RPMI8226 (cell line): ENCODE measurements at regions not wholly inside any gene's neighbourhood (a gene's known extent, or its start where the extent isn't known, plus 50 kb on each side); places are given as distances from the start of the nearest gene placed in this dataset.
A peak's percentile ranks its signal among the peaks of the same experiment; 100 is the strongest.
"Not testable (repeated sequence)": the region's sequence is repeated elsewhere in the genome, so short reads cannot be mapped to it uniquely, and the experiment has no call there.

Experiments
- DNase-seq: peaks from one replicate; pipeline ENCODE4 v3.0.0-alpha.2; 2015

DNA sequence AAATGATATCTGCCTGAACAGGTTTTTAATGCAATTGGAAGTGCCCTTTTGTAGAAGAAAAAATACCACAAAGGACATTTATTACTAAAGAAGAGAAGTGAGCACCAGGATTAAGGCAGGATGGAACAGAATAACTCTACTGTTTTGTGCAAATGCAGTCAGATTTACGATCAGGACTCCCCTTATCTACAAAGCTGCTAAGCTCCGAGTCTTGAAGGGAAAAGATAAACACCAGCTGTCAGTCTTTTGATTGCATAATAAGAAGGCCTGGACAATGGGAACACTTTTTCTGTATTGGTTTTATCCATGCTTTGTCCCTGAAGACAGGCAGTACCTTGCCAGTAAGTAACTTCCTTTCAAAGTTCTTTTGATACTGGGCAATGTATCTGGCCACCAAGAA lies 797.9 kb upstream of the SLC35B3 start:
- DNase-seq, result no peak

DNA sequence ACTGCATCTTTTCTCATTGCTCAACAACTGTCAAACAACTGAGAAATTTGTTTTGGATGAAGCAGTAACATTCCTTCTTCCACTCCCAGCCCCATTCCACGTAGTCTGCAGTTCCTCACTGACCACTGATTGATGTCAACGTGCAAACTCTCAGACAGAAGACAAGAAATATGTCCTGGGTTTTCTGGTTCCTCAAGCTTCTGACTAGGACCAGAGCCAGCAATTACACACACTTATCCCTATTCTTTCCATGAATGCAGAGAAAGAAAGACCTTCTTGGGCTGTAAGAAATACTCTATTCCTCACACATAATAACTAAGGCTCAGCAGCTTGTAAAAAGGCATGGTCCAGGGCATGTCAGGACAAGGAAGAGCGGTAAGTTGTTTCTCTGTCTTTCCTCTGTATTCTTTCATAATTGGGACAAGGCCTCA lies 790.1 kb upstream of the SLC35B3 start:
- no peak for DNase-seq

DNA sequence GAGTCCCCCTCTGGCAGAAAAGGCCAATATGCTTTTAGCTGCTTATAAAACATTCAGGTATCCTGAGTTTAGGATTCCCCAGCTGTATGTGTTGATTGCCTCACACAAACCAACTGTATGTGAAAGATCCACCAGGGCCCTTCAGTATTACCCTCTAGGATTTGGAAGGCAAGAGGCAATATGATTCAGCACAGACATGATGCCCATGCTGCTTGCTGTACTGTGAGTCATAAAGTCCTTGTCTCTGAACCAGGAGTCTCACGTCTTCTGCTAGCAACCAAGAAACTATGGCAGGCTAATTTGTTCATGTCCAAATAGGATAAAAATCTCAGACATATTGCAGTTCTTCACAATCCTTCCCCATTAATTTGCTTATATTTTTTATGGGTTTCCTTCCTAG lies 789.2 kb upstream of the SLC35B3 start:
- no peak for DNase-seq

DNA sequence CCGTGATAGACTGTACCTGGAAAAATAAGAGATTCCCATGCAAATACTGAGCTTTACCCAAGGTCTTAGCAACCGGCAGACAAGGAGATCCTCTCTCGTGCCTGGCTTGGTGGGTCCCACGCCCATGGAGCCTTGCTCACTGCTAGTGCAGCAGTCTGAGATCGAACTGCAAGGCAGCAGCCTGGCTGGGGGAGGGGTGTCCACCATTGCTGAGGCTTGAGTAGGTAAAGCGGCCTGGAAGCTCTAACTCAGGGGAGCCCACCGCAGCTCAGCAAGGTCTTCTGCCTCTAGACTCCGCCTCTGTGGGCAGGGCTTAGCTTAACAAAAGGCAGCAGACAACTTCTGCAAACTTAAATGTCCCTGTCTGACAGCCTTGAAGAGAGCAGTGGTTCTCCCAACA lies 778.4 kb upstream of the SLC35B3 start:
- not testable (repeated sequence) for DNase-seq

DNA sequence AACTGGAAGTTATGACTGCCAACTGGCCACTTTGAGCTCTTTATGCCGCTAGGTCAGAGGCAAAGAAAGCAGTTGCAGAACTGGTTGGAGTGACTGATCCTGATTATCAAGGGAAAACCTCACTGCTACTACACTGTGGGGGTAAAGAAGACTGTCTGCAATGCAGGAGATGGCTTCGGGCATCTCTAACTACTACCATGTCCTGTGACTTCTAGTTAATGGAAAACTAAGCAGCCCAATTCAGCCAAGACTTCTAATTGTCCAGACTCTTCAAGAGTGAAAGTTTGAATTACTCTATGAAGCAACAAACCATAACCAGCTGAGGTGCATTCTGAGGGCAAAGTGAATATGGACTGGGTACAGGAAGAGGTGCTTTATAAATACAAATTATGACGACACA lies 773.6 kb upstream of the SLC35B3 start:
- no peak for DNase-seq

DNA sequence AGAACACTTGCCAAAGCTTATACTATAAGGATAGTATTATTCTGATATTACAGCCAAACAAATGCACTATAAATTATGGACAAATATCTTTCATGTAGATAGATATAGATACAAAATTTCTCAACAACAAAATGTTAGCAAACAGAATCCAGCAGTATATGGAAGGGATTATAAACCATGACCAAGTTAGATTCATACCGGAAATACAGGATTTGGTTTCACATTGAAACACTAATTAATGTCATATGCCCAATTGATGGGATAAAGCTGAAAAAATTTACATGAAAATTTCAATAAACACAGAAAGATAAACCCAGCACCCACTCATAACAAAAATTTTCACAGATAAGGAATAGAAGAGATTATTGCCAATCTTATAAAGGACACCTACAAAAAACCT lies 770.3 kb upstream of the SLC35B3 start:
- no peak for DNase-seq

DNA sequence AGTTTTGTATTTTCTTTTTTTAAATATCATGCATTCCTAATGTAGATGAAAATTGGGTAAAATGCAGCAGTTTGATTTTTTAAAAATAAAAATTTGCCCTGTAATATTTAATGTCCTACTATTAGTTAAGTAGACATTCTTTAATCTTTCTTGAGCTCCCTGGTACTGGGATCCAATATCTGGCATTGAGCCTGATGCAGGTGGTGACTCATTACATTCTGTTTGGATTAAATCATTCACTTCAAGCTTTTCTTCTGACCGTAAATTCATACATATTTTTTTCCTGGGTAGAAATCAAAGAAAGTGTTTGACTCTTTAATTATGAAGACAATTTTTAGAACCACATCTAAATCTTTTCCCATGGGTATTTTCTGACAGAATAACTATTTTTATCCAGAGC lies 768.8 kb upstream of the SLC35B3 start:
- DNase-seq, result no peak

DNA sequence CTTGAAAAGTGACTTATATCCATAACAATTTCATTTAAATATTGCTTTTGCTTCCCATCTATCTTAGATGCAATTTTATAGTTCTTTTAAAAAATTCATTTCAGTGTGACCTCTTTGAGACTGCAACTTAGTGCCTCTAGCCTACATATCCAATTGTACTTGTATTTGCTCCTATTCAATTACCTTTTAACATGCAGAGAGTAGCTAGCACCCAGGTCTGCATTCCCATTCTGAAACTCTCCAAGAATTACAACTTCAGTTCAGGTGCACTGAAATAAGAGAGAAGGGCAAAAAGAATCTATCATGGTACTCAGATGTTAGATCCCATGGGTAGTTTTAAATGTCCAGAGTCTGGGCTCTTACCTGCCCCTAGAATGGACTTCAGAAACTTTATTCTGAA lies 765.4 kb upstream of the SLC35B3 start:
- no peak for DNase-seq

DNA sequence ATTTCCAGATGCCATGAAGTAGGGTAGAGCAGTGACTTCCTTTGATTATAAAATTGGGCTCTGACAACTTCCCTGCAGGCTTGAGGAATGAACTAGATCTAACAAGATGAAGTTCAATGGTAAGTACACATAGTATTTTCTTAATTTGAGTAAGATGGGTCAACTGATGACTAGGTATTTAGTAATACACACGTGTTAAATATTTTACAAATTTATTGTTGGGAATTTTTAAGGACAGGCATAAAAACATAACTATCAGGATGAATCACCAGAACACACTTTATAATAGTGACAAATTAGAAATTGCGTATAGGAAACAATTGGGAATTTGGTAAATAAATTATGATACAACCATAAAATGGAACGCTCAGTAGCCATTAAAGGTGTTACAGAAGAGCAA lies 762.4 kb upstream of the SLC35B3 start:
- no peak for DNase-seq

DNA sequence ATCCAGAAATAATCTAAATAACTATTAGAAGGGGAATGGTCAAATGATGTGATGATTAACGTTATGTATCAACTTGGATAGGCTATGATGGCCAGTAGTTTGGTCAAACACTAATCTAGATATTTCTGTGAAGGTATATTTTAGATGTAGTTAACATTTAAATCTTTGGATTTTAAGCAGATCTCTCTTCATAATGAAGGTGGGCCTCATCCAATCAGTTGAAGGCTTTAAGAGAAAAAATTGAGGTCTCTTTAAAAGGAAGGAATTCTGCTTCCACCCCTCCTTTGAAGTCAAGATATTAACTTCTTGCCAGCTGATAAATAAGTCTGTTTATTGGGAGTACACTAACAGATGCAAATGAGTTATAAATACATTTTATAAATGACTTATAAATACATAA lies 760.0 kb upstream of the SLC35B3 start:
- DNase-seq, result no peak

DNA sequence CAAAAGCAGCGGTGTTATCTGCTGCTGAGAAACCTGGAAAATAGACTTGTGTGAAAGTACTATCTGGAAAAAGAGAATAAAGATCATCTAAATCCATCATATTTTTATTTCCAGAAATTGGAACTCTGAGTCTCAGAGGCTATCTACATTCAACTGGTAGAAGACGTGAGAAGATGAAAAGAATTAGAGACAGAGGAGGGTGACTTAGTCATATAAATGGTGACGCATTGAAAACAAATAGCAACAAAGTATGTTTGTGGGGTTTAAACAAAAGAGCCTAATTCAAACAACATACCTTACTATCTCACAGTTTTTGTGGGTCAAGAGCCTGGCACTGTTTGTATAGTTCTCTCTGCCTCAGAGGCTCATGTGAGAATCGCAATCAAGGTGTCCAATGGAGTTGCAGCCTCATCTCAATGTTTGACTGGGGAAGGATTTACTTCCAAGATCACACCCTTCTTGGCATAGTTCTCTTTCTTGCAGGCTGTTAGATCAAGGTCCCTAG lies 757.1 kb upstream of the SLC35B3 start:
- DNase-seq, result no peak

DNA sequence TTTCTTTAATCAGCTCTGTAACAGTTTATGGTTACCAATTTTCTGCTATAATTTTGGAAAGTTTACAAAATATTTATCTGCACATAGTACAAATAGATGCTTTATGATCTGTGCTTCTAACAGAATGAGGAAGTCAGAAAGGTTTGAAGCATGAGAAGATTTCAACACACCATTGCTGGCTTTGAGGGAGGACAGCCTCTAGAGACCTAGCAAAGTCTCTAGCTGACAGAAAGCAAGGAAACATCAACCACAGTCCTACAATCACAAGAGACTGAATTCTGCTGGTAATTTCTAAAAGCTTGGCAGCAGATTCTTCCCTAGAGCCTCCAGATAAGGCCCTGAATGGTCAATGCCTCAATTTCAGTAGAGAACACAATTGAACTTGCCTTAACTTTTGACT lies 750.8 kb upstream of the SLC35B3 start:
- DNase-seq, result no peak

DNA sequence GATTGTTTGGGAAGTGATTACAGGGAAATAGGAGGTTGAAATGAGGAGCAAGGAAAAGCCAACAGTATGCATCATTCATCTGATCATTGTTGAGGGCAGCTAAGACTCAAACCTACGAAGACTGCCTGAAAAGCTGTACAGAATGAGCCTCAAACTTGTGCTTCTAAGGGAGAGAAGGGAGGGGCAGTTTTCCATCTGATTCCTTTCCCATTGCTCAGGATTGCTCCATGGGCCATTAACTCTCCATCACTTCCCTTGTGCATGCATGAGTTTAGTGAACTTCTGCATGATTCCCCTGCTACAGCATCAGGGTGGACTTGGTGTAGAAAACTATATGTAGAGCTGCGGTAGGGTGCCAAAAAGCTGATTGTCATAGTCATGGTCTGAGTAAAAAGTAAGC lies 742.7 kb upstream of the SLC35B3 start:
- DNase-seq, result no peak

DNA sequence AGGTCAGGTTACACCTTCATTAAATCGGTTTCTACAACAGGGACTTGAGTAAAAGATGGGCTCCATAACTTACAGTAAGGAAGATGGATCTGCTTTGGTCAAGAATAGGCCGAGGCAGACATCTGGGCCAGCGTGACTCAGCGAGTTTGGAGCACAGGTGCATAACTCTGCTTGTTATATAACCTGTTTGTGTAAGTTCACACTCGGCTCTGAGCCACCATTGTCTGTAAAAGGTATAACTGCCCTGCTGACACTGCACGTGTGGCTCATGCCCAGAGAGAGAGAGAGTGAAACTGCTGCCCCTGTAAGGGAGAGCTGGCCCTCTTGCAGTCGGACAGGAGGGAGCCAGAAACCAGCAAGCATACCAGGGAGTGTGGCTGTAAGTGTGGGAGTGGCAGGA lies 737.9 kb upstream of the SLC35B3 start:
- peak; percentile 58 for DNase-seq

DNA sequence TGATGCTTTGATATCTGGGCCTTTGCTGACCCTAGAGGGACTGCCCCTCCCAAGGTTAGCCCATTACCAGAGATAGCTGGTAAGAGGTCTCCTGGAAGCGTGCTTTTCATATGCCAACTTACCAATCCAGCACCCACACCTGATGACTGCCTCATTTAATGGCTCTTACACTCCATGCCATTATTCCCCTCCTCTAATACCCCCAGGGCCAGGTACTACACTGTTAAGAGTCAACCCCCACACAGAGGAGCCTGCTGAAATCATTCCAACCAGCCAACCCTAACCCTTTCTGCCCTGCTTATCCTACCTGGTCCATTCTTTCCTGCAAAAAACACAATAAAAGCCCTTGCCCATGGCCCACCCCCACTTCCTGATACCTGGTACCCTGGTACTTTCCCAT lies 736.8 kb upstream of the SLC35B3 start:
- no peak for DNase-seq

DNA sequence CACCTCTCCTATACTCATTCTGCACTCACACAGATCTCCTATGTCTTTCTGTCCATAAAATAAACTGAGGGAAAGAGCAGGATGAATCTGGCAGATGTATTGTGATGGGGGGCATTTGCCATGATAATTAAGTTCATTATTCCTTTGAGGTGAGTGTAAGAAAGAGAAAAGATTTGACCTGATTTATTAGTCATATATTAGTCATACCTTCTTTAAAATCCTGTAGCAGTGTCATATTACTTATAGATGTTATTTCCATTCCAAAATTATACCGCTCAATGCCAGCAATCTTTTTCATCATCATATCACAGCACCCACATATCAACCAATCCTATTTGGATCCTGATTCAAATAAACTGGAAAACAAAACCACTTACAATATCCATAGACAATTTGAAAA lies 733.3 kb upstream of the SLC35B3 start:
- no peak for DNase-seq

DNA sequence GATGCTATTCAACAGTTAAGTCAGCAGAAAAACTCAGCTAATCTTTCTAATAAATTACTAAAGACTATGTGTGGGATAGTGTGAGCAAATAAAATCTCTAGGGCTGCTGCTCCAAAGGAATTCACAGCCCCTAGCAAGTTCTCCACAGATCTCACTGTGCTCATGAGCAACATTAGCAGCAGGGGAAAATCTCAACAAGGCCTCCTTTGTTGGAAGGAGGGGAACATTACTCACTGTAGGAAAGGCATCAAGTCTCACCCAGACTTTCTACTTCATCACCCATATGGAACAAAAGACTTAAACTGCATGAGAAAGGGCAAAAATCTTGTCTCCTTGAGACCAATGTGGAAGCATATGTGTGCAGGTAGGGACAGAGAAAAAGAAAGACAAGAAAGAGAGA lies 726.4 kb upstream of the SLC35B3 start:
- no peak for DNase-seq

DNA sequence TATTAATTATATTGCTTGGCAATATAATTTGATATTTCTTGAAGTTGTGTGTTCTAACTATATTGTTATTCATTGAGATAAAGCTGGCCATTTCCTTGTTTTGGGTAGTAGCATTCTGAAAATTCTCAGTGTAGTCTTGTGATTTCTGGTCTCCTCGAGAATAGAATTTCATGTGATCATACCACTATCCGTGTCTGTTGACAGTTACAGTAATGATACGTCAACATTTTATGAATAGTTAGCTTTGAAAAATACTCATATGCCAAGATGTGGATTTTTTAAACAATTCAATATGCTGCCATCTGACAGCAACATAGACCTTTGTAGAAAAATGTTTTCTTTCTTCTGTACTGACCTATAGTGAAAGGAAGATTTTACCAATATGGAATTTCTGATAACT lies 723.7 kb upstream of the SLC35B3 start:
- no peak for DNase-seq

DNA sequence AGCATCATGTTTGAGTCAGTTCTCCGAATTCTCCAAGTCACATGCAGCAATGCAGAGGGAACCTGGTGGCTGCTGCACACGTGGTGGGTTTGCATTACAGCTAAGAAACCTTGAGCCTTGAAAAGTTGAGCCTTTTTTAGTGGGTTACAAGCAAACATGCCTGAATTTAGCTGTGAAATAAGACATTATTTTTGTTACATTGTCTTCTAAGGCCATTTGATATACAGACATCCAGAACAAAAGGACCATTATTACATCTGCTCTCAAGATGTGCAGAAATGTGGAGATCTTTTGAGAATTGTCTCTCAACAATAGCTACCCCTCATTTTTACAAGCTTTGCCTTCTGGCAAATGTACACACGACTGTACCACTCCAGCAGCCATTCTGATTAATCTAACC lies 720.5 kb upstream of the SLC35B3 start:
- no peak for DNase-seq

DNA sequence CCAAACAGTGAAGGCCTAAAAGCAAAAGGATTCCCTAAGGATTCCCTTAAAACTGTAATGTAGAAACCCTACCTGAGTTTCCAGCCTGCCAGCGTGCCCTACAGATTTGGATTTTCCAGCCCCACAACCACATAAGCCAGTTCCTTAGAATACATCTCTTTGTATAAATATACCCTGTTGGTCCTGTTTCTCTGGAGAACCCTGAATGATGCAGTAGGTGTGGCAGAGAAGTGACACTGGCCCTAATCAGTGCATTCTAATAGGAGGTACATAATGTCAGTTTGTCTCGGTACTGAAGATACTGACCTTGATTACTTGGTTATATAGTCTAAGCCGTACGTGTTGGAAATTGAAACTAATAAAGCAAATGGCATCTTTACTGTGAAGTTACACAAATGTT lies 707.8 kb upstream of the SLC35B3 start:
- DNase-seq, result no peak

DNA sequence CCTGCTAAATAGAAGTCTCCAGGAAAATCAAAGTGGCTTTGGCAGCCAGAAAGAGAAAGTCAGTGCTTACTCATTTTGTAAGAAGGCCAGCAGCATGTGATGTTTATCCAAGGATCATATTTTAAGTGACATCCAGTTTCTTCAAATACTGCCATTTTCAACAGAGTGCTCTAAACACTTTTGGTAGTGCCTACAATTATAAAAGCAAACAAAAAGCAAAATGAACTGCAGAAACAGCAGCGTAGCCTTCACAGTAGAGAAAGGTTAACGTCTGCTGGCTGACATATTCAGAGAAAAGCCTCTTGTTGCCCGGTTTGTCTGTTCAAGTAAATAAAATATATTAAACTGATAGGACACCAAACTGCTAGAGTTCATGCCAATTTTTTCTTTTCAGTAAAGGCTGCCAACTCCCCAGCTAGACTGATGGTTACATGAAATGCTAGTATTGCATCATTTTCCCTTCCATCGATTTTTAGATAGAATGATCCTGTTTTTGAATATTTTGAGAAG lies 705.7 kb upstream of the SLC35B3 start:
- DNase-seq, result no peak

DNA sequence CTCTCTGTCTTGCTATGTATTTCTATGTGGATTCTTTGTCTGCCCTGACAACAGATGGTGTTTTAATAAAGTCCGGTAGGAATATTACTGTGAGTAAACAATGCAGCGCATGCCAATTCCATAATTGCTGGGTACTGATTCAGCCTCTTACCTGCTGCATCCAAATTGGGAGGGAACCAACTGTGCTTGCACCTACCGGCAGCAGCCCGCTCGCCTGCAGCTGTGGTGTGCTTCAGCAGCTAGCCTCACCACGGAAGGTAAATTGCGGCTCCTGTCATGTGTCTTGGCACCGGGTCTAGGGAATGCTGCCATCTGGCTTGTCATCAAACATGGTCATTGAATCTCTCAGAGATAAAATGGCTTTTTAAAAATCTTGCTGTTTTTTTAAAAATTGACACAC lies 704.8 kb upstream of the SLC35B3 start:
- peak; percentile 33 for DNase-seq

DNA sequence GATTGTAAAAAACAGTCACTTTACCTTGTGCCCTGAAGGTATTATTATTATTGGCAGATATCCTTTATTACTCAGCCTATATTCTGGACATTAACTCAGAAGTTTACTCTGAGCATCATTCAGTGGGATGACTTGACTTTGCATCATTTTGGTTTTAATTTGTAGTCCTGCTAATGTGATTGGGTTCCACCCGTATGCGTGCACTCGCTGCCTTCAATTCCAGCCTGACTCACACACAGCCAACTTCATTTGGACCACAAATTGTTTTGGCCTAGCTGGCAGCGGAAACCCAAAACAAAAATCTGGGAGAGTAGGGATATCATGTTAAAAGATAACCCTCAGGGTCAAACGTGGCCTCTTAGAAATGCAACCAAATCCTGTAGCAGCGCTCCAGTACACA lies 704.4 kb upstream of the SLC35B3 start:
- no peak for DNase-seq

DNA sequence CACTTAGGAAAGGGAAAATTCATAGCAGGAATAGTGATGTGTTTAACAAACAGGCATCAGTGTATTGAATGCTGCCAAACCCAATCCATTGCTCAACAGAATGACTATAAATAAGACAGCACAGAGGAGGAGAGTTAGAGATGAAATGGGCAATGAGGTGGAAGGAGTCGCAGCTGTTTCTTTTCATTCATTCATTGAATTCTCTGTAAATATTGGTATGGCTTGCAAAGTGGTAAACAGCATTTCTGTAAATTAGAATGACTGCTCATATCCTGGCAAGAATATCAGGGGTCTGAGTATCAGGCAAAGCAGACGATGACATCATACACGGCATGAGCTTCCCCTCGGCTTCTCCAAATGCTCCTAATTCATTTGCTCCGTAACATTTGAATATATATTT lies 703.6 kb upstream of the SLC35B3 start:
- DNase-seq, result no peak

DNA sequence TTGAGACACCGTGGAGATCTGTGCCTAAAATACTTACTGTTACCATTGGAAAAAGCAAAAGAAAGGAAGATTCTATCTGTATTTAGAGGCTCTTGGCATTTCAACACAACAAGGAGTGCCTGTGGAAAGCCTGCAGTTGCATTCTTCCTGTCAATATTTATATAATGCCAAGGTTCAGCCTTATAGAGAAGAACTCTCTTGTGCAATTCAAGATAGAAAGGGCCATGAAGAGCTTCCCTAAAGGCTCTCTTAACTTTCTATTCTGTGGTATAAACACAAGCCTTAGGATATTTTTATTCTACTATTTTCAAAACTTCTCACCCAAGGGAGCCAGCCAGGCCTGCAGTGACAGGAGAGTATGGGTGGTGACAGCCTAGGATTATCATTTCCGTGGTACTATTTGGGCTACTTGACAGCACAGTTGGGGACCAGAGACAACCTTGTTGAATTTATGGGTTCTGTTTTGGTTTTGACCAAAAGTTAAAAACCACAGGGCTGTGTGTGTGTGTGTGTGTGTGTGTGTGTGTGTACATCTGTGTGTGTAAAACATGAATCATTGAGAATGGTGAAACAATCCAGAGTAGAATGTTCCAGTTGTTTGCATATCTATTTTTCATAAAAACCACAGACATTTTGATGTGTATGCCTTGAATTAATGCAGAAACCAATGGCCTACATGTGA lies 700.9 kb upstream of the SLC35B3 start:
- DNase-seq, result no peak
